NCI-H82 treated with DMSO at 0.1 percent for 48 hours (cell line): ENCODE measurements at regions not wholly inside any gene's neighbourhood (a gene's known extent, or its start where the extent isn't known, plus 50 kb on each side); places are given as distances from the start of the nearest gene placed in this dataset.

Source experiments
- DNase-seq: peaks from one replicate; lab custom pipeline; 2025; ENCODE audit not compliant: unreplicated experiment; lab: John Stamatoyannopoulos, UW

- DNase-seq, result no peak
Measured at GRCh38 chr6:144335311-144335861, 50.3 kb downstream of the UTRN start.

GRCh38 chr6:144335914-144336313 is 50.8 kb downstream of the UTRN start:
- no peak for DNase-seq

GRCh38 chr6:144336900-144337299 is 51.8 kb downstream of the UTRN start:
- DNase-seq, result no peak

GRCh38 chr6:144338474-144338873 is 53.3 kb downstream of the UTRN start:
- no peak for DNase-seq

GRCh38 chr6:144338951-144339700 is 54.0 kb downstream of the UTRN start:
- DNase-seq, result no peak

- no peak for DNase-seq
Measured at GRCh38 chr6:144339859-144340452, 54.8 kb downstream of the UTRN start.

DNA sequence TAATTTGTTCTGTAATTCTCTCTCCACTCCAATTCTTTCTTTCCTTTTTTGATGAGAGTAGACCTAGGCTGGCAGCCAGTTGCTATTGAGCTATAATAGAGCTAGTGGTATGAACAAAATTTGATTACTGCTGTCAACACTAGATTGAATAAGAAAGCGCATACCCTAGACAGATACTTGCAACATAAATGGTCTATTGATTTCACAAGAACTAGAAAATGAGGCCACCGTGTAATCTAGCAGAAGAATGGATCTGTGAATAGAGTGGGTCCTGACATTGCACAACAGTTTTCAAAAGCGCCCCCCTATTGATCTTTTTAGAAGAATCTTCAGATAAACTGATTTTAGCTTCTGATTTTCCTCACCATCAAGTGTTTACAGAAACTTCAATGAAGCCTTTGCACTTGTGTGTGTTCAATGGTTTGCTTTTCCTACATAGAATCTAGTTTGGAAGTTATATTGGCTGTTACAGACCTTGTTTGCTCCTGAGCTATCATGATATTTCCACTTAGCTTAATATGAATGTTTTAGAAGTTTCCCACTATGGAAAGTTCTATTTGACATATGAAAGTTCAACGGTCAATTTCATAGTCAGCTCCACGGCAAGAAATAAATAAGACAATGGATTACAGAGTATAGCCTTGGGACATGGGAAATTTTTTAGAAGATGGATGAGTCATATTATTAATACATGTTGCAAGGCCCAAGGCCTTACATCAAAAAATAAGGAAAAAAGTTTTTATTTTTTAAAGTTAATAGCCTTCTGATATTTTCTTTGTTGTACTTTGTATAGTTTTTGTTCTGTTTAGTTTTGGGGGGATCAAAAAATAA is 55.6 kb downstream of the UTRN start:
- DNase-seq, result no peak

GRCh38 chr6:144341831-144342527 is 56.8 kb downstream of the UTRN start:
- DNase-seq, result no peak

DNA sequence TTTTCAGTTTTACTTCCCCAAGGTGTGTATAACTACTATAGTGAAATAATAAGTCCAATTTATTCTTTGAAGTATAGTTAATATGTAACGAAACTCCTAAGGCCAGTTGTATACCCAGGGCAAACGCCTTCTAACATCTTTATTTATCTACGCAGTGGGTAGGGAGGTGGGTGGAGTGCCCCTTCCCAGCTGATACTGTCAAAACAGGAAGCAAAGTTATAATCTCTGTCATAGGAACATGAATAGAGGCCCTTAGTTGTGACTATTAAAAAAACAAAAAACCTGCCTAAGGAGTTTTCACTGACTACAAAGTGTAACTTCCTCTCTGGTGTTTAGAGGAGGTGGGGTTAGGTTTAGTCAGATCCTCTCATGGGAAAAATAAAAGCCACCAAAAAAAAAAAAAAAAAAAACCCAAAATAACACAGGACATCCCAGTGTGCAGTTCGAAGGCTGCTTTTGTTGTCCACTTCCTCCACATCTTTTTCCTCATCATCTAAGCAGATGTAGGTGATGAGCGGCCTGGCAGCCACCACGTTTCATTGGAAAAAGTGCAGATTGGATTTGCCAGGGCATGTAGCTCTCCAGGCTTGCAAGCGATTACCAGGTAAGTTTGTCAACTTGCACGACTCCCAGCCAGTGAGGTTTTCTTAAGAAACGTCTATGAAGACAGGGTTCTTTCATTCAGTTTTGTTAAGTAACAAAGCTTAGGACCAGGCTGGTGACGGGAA is 58.7 kb downstream of the UTRN start:
- no peak for DNase-seq

- no peak for DNase-seq
Measured at GRCh38 chr6:144344646-144345045, 59.5 kb downstream of the UTRN start.

DNA sequence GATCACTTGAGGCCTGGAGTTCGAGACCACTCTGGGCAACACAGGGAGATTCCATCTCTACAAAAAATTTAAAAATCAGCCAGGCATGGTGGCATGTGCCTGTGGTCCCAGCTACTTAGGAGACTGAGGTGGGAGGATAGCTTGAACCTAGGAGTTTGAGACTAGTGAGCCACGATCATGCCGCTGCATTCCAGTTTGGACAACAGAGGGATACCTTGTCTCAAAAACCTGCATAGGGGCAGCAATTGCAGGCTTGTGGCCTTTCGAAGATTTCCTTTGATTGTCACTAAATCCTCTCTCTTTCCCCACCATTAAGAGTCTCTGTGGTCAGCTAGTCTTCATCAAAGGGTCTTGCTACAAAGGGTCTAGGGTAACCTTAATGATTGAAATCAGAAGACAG is 60.3 kb downstream of the UTRN start:
- DNase-seq, result no peak

- no peak for DNase-seq
Measured at GRCh38 chr6:144346719-144347447, 61.7 kb downstream of the UTRN start.

DNA sequence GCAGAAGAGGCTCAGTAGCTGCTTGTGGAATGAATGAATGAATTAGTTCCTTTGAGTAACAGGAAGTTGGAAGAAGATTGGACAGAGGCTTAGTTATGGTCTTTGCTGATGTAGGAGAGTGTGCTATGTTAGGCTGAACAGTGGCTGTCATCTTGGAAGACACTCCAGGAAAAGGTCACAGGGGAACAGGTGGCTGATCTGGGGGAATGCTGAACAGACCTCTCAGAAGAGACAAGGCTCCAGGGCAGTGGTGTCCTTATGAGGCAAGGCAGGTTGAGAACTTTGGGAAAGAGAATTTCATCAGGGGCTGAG is 62.3 kb downstream of the UTRN start:
- no peak for DNase-seq

- no peak for DNase-seq
Measured at GRCh38 chr6:144347933-144348332, 62.8 kb downstream of the UTRN start.

DNA sequence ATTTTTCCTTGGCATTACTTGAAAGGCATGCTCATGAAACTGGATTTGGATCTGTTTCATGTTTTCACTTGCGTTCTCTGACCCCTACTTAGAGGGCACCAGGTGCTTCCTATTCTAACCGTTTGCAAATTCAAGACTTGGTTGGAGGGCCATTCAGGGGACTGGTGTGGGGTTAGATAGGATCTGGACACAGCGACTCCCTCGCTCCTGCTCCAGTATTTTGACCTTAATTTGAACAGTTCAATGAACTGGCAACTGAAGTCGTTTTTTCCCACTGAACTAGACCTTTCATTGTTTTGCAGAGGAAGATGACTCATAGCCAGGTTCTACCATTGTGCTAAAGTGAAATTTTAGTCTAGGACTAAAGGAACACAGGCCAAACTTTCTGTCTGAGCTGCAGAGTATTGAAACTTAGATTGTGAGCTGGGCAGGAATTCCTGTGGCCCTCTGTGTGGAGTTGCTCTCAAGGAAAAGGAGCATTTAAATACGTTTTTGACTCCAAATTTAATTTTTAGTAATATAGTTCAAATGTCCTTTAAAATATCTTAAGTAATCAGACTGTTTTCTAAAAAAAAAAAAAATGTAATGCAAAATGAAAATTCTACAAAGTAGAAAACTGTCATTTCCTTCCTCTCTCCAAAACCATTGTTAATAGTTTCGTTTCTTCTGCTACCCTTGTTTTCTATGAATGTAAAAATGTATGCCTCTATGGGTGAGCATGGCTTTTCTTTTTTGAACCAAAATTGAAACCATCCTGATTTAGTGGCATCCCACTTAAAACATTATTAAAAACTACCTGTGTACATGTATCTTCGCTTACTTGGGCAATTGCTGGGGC is 64.8 kb downstream of the UTRN start:
- no peak for DNase-seq

DNA sequence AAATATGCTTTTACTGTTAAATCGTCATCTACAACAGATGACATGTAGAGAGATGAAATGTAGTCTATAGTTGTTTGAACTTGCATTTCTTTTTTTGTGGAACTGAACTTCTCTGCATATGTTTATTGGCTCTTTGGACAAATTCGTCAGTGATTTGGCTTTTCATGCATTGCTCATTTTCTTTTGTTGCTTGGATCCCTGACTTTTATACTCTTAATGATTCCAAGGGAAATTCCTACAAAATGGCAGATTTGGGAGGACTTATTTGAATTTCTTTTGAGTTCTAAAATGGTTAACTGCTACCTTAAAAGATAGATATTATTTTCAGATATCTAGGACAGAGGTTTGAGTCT is 65.4 kb downstream of the UTRN start:
- DNase-seq, result no peak

DNA sequence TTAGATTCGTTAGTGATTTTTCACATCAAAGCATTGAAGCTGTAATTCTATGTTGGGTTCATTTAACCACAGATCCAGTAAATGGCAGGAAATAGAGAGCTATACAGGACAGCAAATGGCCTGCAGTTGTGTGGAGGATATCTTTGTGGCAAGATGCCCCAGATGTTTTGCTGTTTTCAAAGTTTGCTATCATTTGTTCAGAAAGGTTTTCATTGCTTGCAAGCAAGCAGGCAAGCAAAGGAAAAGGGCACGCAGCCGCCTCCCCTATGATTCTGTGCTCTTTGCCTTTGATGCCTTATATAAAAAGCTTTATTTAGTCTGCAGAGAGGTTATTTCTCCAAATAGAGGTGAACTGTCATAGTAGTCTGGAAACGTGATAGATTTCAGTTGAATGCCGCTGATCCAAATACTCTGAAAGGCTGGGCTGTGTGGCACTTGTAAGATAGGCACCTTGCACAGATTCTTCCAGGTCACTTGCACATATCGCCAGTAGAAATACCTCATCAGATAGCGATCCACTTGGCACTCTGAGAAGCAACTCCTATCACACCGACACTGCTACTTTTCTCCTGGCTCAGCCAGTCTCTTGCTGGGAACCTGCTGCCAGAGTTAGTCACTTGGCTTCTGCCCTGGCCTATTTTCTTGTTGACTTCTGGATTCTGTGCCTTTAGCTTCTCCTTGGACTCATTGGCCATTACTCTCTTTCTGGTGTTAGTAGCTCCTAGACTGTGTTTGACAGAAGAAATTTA is 66.4 kb downstream of the UTRN start:
- DNase-seq, result no peak

- no peak for DNase-seq
Measured at GRCh38 chr6:144352331-144352730, 67.2 kb downstream of the UTRN start.
